HG03103 (cell line): ENCODE measurements at regions not wholly inside any gene's neighbourhood (a gene's known extent, or its start where the extent isn't known, plus 50 kb on each side); places are given as distances from the start of the nearest gene placed in this dataset.

Experiments
- ATAC-seq: cut with Tn5 transposase; IDR thresholded peaks from one replicate; pipeline ENCODE4 v1.9.1; 2021; ENCODE audit warnings: low read depth; ENCODE audit not compliant: unreplicated experiment

DNA sequence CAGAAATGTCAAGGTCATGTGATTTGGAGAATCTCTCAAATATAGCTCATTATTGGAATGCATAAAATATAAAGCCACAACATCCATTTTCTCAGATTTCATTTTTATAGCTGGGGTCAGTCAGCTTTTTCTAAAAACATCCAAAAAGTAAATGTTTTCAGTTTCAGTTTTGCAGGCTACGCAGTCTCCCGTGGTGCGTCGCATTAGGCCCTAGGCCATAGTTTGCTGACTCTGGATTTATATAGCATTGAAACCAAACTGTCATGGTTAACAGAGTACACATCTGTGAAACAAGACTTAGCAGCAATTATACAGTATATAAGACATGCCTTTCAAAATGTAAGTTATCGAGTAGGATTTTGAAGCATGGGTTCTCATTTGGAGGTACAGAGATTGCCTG, 140.0 kb downstream of the IRS2 start:
- ATAC-seq = peak; percentile 78

DNA sequence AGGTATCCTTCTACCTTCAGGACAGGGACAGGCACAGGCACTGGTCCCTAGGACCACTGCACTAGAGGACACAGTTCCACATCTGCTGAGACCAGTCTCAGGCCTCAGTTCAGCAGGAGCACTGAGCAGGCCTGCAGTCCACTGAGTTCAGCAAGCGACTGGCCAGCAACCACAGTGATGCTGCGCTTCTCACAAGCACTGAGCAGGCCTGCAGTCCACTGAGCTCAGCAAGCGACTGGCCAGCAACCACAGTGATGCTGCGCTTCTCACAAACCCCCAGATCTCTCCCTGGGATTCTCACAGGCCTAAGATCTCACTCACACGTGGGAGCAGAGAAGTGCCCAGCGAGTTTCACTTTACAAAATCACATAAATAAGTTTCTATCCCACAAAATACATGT, 140.6 kb downstream of the IRS2 start:
- no peak for ATAC-seq

DNA sequence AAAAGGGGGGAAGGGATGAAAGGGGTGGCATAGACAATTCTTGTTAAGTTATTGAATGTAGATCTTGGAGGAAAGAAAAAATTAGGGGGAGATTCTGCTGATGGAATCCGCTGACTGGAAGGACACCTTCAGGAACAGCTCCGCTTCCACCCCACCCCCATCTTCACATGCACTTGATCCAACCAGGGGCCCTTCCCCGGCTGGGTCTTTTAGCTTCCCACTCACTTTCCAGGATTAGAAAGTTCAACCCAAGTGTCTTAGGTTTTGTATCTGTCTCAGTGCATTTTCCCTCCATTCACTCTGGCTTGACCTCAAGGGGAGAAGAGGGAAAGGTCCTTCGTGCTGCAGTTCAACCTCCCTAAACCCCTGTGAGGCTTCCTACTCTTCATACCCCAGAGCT, 141.4 kb downstream of the IRS2 start:
- no peak for ATAC-seq

DNA sequence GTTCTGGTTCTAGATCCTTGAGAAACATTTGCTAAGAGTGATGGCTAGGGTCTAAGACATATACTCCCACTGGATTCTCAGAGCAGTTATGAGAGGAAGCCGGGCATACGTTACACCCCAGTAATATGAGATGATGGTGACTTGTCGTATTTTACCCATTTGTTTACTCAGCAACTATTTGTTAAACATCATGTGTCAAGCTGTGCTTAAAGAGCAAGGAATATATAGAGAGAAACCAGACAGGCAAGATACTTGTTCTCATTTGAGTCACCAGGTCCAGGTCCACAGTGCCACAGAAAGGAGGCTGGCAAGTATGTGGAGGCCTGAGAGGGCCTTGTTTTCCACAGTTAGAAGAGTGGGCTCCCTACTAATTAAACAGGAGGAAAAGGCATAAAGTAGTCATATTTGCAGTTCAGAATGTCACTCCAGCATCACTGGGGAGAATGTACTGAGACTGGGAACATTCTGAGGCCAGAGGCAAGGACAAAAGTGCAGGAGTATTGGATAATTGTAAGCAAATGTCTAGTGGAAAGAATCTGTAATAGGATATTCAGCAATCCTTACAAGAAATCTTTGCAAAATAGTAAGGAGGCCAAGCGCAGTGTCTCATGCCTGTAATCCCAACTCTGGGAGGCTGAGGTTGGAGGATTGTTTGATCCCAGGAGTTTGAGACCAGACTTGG, 142.2 kb downstream of the IRS2 start:
- no peak for ATAC-seq

DNA sequence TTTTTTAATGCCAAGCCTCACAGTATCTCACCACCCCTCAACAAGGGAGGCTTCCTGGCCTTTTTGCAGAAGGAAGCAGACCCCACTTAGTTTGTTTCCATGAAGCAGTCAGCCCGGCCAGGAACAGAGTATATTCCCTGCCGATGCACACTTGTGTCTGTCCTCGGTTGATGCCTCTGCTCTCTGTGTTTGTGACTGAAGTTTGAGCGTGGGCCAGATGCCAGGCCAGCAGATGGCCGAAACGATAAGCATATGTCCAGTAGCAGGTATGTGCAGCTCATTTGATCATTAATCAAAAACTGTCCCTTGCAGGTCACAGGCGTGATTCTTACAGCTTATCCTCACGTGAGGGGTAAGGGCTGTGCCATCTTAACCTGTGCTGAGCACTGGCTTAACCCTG, 144.0 kb downstream of the IRS2 start:
- ATAC-seq = no peak

DNA sequence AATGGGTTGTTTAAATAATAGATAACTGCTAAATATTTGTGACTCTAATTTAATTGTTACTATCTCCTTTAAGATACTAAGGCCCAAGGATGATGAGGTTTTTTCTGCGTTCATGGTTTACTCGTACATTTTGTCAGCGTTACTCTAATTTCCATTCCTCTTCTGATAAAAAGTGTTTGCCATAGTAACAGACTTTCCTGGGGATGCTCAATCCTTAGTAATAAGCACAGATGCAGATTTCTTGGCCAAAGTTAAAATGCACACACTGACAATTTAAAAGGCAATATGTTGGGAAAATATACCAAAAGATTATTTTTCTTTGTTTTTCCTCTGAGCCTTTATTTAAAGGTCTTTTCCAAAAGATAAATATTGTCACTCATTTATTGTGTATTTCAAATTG, 149.6 kb downstream of the IRS2 start:
- no peak for ATAC-seq

DNA sequence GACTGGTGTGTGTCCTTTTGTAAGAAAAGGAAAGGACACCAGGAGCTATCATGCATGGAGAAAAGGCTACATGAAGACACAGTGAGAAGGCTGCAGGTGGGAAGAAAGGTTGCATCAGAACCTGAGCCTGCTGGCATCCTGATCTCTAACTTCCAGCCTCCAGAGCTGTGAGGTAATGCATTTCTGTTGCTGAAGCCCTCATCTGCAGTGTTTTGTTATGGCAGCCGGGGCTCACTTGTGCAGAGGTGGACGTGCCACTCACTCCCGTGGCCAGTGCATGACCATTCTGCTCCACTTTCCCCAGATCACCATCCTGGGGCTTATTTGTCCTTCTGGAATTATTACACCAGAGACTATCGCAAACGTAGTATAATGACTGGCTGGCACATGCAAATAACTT, 155.3 kb downstream of the IRS2 start:
- ATAC-seq = no peak

DNA sequence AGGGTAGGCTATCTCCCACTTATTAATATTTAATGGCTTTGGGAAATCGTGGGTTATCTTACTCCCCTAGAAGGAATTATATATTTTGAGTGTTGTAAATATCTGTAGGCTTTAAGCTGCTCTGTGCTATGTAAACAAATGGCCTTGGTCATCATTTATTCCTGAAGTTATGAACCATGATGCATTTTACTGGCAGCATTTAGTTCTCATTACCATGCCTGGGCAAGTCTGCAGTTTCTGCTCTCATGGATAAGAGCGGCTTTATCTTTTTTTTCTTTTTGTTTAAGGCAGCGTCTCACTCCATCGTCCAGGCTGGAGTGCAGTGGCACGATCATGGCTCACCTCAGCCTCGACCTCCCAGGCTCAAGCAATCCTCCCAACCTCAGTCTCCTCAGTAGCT, 156.1 kb downstream of the IRS2 start:
- no peak for ATAC-seq

DNA sequence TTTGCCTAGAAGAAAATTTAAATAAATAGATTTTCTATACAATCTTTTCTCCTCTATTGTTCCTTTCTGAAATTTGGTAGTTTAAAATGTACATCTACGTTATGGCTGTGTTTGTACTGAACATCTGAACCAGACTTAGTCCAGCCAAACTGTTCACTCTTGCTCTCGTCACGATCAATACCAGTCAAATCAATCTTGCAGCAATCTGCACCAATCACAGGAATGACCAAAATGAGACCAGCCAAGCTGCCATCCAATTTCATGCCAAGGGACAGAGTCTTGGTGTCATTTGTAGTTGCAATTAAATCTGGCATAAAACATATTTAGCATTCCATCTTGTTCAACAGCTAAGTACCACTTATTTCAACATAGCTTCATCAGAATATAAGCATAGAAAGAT, 156.6 kb downstream of the IRS2 start:
- ATAC-seq = no peak

DNA sequence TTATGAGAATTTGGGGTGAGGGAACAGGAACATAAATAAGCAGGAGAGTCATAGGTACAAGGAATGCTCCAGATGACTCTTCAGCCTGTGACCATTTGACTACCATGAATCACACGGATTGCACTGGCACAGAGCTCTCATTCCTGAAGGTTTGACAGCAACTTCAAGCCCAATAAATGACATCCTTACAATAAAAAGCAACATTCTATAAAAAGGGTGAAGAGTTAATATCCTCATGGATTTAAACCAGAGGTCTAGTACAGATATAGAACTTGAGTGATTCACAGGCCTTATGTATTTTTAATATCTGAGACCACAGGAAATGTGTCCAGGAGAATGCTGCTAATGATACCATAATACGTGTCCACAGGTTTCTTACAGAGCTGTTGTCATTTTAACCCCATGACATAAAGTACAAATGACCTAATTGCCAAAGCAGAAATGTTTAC, 158.1 kb downstream of the IRS2 start:
- ATAC-seq = no peak

DNA sequence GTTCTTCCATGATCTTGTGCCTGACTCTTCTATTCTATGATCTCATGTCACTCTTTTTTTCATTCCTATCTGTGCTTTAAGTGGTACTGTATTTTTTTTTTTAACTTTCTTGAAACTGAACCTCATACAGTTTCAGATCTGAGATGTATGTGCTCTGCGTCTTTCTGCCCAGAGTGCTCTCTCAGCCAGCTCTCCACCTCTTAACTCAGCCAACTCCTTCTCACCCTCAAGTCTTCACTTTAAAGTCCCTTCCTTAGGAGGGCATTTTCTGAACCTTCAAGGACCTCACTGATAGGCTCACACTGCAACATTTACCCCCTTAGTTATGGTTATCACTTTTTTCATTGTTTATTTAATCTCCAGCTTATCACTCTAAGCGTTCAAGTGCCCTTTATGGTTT, 158.7 kb downstream of the IRS2 start:
- ATAC-seq = no peak

DNA sequence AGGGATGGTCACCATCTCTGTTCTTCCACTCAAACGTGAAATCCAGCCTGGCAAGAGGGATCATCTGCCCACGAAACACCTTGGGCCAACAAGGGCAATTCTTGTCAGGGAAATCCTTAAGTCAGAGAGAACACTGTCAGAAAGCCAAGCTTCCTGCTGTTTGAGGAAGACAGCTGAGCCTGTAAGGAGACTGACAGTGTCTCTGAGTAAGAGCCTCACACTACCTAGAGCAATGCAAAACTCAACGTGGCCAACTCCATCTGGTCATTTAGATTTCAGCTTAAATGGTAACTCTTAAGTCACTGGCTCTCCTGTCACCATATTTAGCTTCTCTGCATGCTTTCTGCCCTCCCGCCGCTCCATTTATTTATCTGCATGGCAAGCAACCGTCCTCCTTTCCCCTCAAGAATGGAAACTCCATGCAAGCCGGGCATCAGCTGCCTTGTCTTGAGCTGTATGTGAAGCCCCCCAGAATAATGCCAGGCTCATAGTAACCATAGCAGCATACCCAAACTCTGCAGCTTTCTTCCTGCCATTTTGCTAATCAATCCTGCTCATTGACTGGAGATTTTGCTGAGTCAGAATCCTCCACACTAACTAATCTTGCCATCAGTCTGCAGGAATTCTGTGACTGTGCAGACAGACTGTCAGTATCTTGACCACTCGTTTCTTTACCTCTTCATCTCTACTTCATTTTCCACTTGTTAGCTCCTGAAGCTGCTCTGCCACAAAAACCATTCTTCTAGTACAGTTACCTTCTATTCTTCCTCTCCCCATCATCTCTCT, 159.8 kb downstream of the IRS2 start:
- no peak for ATAC-seq

DNA sequence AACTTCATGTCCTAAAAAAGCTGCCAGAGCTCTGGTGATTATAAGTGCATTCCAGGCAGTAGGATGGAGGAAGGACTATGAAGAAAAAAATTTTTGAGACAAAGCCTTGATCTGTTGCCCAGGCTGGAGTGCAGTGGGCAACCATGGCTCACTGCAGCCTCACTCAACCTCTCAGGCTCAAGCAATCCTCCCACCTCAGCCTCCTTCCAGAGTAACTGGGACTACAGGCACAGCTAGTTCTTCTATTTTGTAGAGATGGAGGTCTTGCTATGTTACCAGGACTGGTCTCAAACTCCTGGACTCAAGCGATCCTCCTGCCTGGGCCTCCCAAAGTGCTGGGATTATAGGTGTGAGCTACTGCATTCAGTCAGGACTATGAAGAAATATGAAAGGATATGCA, 161.2 kb downstream of the IRS2 start:
- ATAC-seq = no peak

DNA sequence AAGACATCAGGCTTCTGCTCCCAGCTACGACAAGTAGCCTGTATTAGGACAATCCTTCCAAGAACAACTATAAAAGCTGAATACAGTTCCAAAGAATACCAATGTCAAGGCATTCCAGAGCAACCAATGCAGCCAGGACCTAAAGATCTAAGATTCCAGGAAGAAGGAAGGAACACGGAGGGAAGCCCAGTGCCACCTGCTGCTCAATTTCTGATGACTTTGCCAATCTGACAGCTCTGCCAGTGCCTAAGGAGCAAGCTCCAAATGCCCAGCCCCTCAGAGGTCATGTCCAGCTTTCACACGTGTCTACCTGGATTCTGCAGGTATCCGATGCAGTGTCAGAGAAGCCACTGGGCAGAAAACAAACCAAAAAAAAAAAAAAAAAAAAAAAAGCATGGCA, 164.4 kb downstream of the IRS2 start:
- no peak for ATAC-seq

DNA sequence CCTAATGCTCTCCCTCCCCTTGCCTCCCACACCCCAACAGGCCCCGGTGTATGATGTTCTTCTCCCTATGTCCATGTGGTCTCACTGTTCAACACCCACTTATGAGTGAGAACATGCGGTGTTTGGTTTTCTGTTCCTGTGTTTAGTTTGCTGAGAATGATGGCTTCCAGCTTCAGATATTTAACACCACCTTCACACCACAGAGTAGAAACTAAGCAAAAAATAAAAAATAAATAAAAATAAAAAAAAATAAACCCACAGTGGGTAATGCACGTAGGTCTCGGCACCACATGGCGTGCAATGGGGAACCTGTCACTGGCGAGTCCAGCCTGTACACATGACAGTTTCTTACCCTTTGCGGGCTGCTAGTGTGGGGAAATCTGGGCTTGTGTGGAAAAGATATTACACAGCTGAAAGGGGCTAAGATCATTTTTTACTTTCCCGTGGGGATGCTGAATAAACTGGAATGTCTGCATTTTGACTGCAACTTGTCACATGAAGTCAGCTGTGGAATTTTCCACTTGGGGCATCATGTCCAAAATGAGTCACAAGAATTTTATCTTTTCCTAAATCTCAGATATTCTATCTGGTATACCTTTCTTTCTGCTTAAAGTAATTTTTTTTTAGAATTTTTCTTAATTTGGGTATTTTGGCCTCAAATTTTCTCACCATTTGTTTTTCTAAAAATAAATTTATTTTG, 170.5 kb downstream of the IRS2 start:
- no peak for ATAC-seq

DNA sequence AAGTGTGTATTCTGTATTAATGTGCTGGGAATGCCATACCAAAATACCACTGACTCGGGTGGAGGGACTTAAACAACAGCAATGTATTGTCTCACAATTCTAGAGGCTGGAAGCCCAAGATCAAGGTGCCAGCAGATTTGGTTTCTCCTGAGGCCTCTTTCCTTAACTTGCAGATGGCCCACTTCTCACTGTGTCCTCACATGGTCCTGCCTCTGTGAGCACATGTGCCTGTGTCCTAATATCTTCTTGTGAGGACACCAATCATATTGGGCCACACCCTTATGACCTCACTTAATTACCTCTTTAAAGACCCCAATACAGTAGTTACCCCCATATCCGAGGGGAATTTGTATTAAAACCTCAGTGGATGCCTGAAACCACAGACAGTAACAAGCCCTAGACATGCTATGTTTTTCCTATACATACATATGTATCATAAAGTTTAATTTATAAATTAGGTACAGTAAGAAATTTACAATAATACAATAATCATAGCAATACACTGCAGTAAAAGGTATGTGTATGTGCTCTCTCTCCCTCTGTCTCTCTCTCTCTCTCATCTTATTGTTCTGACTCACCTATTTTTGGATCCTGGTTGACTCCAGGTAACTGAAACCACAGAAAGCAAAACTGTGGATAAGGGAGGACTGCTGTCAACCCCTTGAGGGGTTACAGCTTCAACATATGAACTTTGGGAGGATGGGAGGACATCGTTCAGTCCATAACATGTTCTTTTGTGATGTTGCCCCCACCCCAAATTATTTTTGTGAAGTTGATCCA, 174.3 kb downstream of the IRS2 start:
- ATAC-seq = no peak

DNA sequence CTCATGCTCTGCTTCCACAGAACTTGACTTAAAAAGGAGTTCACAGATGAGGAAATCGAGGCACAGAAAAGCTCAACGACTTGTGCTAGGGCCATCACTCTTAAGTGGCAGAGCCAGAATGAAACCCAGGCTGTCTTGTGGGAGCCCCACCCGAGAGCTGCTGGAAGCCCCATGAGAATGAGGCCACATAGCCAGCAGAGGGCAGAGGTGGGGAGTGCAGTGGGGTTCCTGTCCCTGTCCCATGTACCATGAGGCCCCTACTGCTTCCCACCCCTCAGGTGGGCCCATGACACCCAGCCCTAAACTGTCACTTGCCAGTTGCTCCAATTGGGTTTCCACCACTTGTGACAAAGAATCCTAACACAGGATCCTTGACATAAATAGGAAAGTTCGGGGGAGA, 175.9 kb downstream of the IRS2 start:
- ATAC-seq = no peak

DNA sequence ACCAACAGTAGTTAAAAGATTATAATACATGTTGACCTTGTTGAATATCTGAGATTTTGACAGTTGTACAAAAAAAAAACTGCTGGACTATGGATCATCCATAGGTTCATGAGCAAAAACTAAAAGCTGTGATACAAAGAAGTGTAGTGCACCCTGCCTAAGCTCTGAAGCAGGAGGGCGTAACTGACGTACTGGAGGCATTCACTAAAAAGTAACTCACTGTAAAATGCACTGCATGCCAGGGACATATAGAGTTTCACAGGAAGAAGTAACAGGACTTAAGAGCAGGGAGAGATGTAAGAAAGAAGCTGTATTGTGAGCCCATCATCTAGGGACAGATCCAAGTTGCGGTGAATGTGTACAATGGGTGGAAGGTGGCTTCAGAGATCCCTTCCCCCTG, 177.9 kb downstream of the IRS2 start:
- ATAC-seq = no peak

DNA sequence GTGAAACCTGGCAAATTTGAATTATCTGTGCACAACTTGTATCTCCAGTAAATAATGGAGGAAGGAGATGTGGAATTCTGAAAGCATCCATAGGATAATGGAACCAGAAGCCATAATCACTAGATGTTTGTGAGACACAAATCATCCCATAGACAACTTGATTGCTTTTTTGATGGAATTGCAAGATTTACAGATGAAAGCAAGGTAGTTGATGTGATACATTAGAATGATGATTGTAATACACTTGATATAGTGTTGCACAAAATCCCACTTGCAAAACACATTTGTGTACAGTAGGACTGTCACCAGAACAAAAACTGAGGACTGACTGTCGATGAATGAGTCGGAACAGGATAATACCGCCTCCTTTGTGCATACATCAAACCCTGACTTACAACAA, 178.3 kb downstream of the IRS2 start:
- ATAC-seq = no peak

DNA sequence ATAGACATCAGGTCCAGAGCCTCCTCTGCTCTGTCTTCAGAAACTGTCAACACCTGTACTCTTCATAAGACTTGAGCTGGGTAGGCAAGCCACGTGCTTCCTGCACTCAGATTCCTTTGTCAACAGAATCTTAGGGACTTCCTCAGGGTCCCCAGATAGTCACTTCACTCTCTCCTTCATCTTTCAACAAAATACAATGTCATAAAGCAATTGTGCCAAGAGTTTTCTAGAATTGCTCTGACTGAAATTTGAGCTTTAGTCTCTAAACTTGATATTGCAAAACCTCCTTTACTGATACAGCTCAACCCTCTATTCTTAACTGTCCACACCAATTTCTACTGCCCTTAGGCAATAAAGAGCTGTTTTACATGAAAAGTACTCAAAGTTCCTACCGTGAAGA, 179.9 kb downstream of the IRS2 start:
- ATAC-seq = no peak

DNA sequence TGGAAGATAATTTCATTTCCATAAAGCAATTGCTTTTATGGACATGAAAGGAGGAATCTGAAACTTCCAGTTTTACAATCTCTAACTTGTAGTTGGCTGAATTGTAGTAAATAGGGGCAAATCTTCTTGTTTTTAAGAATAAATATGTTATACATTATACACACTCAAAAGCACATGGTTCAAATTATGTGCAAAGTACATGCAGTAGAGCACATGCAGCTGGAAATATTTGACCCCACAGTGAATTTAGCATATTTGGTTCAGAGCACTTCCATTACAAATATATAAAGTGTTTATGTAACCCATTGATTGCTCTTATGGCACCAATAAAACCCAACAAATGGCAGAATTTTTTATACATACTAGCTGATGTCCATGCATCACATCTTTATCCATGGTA, 180.5 kb downstream of the IRS2 start:
- no peak for ATAC-seq
